Hypothalamus (tissue), 51 donors: ENCODE measurements at regions not wholly inside any gene's neighbourhood (a gene's known extent, or its start where the extent isn't known, plus 50 kb on each side); places are given as distances from the start of the nearest gene placed in this dataset.

ENCODE experiments used
- DNase-seq, 51 donors: peaks; one replicate each; lab custom pipeline; 2025; lab: John Stamatoyannopoulos, UW

GRCh38 chr17:77644181-77645071 lies 314.1 kb upstream of the TNRC6C start:
- no peak for DNase-seq

GRCh38 chr17:77645072-77646045 lies 313.1 kb upstream of the TNRC6C start:
- no peak for DNase-seq

GRCh38 chr17:77646046-77646430 lies 312.5 kb upstream of the TNRC6C start:
- no peak for DNase-seq

GRCh38 chr17:77647531-77647930 lies 311.0 kb upstream of the TNRC6C start:
- no peak for DNase-seq

GRCh38 chr17:77649717-77650211 lies 308.7 kb upstream of the TNRC6C start:
- no peak for DNase-seq

GRCh38 chr17:77651988-77652387 lies 306.5 kb upstream of the TNRC6C start:
- no peak for DNase-seq

- no peak for DNase-seq
Observed at GRCh38 chr17:77654296-77654695, 304.2 kb upstream of the TNRC6C start.

- DNase-seq, result no peak
Observed at GRCh38 chr17:77654850-77655249, 303.7 kb upstream of the TNRC6C start.

GRCh38 chr17:77656054-77656453 lies 302.4 kb upstream of the TNRC6C start:
- DNase-seq, result no peak

GRCh38 chr17:77657839-77658238 lies 300.7 kb upstream of the TNRC6C start:
- DNase-seq, result no peak

- no peak for DNase-seq
Observed at GRCh38 chr17:77660524-77660923, 298.0 kb upstream of the TNRC6C start.

GRCh38 chr17:77662833-77663232 lies 295.7 kb upstream of the TNRC6C start:
- DNase-seq, result no peak

- no peak for DNase-seq
Observed at GRCh38 chr17:77664097-77664729, 294.3 kb upstream of the TNRC6C start.

GRCh38 chr17:77665833-77666232 lies 292.7 kb upstream of the TNRC6C start:
- no peak for DNase-seq

GRCh38 chr17:77666462-77666861 lies 292.0 kb upstream of the TNRC6C start:
- DNase-seq, result no peak

GRCh38 chr17:77666881-77667395 lies 291.6 kb upstream of the TNRC6C start:
- DNase-seq, result no peak

- DNase-seq, result no peak
Observed at GRCh38 chr17:77667478-77667877, 291.0 kb upstream of the TNRC6C start.

GRCh38 chr17:77668518-77668917 lies 290.0 kb upstream of the TNRC6C start:
- DNase-seq, result no peak

- DNase-seq, result no peak
Observed at GRCh38 chr17:77670173-77670572, 288.3 kb upstream of the TNRC6C start.

- no peak for DNase-seq
Observed at GRCh38 chr17:77674358-77674757, 284.1 kb upstream of the TNRC6C start.

- DNase-seq, result no peak
Observed at GRCh38 chr17:77675411-77675810, 283.1 kb upstream of the TNRC6C start.
